ENCODE measurements at regions not wholly inside any gene's neighbourhood (a gene's known extent, or its start where the extent isn't known, plus 50 kb on each side); places are given as distances from the start of the nearest gene placed in this dataset.
"Not testable (repeated sequence)": the region's sequence is repeated elsewhere in the genome, so short reads cannot be mapped to it uniquely, and the experiment has no call there.

DNA sequence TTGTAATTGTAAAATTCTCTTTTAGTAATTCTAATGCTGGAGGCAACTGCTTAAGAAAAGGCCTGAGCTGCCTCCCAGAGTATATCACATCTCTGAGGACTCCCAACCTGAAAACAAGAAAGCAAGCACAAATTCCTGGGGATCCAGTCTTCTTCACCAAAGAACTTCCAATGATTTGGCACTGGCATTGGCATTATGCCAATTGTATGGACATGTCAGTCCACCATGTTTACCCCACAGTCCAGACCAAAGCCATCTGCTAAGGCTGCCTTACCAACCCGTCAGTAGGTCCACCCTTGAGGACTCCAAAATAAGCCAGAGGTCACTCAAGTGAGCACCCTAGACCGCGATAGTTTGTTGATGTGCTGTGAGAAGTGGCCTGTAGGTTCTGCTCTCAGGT, 263.1 kb downstream of the RND3 start:
- no peak overlapping the region for H3K27ac ChIP-seq
- no peak for DNase-seq (ENCODE audit: low read depth, low spot score)

DNA sequence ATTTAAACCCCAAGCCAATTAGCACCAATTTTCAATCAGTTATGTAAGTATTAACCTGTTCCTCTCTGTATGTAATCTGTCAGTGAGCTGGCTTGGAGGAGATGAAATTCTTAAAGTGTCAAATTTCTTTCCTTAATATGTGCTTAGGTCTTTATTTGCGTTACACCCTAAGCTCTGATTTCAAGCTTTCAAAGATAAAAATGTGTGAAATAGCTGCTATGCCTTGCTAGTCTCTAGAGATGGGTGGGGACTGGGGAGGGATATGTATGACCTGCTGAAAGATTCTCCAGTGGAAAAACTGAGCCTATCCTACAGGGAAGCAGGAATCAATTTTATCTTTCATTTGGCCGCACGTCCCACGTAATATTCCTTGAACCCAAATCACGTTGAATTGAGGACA, 264.5 kb downstream of the RND3 start:
- H3K27ac ChIP-seq: no peak overlapping the region
- DNase-seq (ENCODE audit: low read depth, low spot score): no peak

DNA sequence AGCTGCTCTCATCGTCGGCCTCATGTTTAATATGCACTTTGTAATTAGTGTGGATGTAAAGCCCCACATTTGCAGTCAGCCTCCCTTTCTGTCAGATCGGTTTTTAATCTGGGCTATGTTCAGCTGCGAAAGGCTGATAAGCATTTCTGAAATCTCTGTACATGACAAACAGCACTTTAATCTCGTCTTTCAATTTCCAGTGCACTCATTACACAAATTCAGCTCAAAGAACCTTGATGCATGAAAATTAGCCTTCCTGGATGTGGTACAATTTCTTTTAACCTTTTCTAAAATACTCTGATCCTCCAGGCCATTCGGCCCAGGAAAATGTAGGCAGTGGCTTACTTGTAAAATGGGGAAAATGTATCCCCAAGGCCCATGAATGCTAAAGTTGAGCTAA, 265.1 kb downstream of the RND3 start:
- no peak overlapping the region for H3K27ac ChIP-seq
- no peak for DNase-seq (ENCODE audit: low read depth, low spot score)

DNA sequence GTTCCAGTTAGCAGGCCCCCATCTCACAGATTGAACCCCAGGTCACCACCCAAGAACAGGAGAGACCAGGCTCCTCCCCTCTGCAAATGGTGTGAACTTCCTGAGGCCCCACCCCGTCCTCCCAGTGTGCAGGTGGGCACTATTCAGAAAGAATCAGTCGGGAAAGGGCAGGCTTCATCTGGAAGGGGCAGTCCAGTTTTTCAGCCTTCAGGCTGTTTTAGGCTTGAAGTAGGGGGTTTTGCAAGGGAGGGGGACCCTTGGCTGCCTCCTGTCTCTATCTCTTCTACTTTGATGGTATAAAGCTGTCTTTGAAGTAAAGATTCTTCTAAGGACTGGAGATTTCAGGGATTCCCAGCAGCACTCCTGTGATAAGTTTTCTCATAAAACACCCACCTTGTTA, 267.6 kb downstream of the RND3 start:
- no peak for DNase-seq (ENCODE audit: low read depth, low spot score)
- H3K27ac ChIP-seq: no peak overlapping the region

DNA sequence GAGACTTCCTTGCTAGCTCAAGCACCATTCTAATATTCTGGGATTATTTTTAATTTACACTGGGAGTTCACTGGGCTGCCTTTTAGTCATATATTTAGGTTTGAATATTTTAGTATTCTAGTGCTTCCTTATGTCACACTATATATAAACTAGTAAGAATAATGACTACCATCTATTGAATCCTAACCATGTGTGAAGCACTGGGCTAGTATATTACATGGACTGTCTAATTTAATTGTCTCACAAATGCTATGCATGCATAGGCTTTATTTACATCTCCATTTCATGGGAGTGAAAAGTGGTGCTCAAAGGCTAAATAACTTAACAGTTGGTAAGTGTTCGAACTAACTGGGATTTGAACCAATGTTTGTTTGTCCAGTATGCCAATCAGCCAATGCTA, 272.4 kb downstream of the RND3 start:
- H3K27ac ChIP-seq: no peak overlapping the region

DNA sequence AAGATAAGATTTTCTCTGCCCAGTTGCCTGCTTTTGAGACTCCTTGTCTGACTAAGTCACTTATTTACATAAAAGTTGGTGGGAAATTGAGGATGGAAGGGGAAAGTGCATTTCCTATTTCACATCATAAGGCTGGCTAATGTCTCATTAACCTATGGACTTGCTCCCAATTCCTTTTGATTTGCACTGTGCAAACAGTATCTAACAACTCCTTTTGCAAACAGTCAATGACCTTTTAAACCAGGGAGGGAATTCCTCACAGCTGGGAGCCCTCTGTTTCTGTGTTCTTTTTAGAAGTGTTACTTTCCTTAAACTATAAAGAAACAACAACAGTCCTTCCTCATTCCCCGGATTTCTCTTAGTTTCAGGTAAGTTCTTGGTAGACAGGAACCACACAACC, 272.8 kb downstream of the RND3 start:
- H3K27ac ChIP-seq: no peak overlapping the region
- DNase-seq (ENCODE audit: low read depth, low spot score): no peak

More for the DNA sequence above, 272.4 kb downstream of the RND3 start:
- no peak for DNase-seq (ENCODE audit: low read depth, low spot score)

DNA sequence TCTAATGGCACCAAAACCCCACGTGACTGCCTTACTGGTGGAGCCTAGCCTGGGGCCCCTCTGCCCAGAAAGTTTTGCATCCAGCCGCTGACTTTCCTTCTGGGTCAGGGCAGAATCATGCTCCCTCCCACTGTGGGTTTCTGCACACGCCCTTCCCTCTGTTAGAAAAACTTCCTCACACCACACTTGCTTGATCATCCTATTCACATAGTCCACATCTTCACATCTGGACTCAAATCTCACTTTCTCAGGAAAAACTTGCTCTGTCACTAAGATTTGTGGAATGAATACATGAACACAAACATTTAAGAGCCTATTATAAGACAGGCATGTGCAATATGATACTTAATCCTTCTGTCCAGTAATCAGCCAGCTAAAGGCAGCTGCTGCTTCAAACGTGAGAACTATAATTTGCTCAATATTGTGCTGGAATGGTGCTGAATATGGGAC, 274.7 kb downstream of the RND3 start:
- no peak for DNase-seq (ENCODE audit: low read depth, low spot score)
- H3K27ac ChIP-seq: no peak overlapping the region

DNA sequence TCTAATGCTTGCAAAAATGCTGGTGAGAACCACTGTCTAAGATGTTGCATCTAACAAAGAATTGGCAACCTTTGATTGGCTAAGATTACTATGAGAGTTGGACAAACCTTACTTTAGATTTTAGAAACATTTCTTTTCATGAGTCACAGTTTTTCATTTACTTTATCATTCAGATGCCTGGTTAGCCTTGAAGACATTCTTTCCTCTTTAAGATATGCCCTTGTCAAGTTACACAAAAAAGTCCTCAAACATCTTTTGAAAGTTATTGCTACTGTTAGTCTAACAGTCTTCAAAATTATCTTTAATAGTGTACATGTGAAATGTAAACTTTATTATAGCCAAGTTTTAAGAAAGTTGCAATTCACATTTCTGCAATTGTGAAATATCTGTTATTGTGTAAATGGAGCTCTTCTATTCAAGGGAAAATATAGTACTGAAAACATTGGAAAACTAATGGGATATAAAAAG, 276.3 kb downstream of the RND3 start:
- no peak for DNase-seq (ENCODE audit: low read depth, low spot score)
- H3K27ac ChIP-seq: no peak overlapping the region

DNA sequence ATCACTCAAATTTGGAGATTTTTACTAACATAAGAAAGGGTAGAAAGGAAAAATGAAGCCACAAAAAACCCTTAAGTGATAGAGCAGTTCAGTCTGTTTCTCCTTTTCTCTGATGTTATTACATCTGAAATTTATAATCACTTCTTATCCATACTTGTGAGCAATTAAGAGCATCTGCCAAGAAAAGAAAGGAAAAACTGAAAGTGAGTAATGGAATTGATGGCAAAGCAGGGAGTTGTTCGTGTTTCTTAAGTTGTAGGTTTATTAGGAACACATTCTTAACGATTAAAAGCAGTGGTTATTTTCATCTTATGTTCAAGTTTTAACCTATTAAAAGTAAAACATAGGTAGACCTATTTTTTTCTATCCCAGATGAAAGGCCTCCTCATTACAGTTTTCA, 277.7 kb downstream of the RND3 start:
- DNase-seq (ENCODE audit: low read depth, low spot score): no peak
- no peak overlapping the region for H3K27ac ChIP-seq

DNA sequence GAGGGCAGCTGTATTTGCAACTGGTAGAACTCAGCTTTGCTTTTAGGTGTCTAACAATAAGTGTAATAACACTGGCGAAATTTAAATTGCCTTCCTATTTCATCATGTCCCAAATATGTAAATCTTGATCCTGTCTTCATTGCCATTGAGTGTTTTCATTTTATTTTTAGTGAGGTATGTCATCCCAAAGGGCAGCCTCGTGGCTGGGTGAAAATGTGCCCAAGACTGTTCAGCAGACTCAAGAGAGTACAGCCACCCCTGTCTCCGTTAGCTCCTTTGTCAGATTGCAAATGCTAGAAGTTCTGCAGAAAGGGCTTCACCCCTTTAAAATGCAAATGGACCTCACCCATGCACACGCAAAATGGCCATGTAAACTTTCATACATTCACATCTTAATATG, 278.8 kb downstream of the RND3 start:
- no peak overlapping the region for H3K27ac ChIP-seq
- DNase-seq (ENCODE audit: low read depth, low spot score): no peak

DNA sequence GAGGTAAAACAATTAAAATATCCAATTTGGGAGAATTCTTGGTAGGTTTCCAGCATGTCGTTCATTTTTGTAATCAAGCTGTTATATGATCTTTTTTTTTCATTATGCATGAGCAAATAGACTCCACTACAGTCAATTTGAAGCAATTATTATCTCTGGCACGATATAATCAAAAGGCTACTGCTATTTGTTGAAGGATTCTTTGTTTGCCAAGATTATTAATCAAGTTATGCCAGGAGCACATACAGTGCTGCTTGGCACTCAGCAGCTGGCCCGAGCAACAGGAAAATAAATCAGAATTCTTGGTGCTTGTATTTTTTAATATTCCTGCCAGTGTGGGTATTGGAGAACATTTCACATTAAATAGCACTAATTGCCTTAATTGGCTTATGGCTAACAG, 279.5 kb downstream of the RND3 start:
- no peak overlapping the region for H3K27ac ChIP-seq
- no peak for DNase-seq (ENCODE audit: low read depth, low spot score)

DNA sequence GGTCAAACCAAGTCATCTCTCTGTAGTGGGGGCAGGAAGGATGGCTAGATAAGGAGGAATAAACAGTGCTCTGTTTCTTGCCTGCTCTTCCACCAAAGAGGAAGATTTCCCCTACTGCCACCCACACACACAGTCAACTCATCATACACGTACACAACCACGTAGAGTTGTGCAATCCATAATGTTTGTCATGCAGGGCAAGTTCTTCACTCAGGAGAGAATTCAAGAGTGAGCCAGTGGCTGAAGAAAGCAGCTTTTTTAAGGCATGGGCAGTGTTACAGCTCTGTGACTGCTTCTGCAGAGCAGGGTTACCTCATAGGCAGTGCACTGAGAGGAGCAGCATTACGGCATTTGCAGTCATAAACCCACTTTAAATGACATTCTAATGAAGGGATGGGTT, 283.0 kb downstream of the RND3 start:
- no peak overlapping the region for H3K27ac ChIP-seq
- peak; percentile 78 for DNase-seq (ENCODE audit: low read depth, low spot score)

DNA sequence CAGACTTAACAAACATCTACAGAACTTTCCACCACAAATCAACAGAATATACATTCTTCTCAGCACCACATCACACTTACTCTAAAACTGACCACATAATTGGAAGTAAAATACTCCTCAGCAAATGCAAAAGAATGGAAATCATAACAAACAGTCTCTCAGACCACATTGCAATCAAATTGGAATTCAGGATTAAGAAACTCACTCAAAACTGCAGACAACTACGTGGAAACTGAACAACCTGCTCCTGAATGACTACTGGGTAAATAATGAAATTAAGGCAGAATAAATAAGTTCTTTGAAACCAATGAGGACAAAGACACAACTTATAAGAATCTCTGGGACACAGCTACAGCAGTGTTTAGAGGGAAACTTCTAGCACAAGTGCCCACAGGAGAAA, 292.7 kb downstream of the RND3 start:
- H3K27ac ChIP-seq; DNase-seq (ENCODE audit: low read depth, low spot score): not testable (repeated sequence)

DNA sequence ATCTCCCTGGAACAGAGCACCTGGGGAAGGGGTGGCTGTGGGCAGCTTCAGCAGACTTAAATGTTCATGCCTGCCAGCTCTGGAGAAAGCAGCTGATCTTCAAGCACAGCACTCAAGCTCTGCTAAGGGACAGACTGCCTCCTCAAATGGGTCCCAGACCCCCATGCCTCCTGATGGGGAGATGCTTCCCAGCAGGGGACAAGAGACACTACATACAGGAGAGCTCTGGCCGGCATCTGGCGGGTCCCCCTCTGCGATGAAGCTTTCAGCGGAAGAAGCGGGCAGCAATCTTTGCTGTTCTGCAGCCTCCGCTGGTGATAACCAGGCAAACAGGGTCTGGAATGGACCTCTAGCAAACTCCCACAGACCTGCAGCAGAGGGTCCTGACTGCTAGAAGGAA, 294.8 kb downstream of the RND3 start:
- no peak overlapping the region for H3K27ac ChIP-seq
- DNase-seq (ENCODE audit: low read depth, low spot score): no peak

DNA sequence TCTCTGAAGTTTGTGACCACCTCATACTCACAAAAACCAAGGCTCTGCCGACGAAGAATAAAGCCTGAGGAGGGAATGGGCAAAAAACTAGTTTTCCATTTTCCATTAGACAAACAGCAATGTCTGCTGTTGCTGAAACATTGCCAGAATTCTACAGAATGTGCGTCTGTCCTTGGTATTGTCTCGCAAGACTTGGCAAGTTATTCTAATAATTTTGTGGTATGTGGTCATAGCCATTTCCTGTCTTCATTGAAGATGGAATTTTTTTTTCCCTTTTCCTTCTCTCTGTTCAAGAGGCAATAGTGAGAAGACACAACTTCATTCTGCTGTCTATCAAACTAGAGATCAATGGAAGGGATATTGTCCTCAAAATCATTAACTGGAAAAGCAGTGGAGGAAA, 296.1 kb downstream of the RND3 start:
- DNase-seq (ENCODE audit: low read depth, low spot score): no peak
- H3K27ac ChIP-seq: peak overlapping the region; percentile 25

DNA sequence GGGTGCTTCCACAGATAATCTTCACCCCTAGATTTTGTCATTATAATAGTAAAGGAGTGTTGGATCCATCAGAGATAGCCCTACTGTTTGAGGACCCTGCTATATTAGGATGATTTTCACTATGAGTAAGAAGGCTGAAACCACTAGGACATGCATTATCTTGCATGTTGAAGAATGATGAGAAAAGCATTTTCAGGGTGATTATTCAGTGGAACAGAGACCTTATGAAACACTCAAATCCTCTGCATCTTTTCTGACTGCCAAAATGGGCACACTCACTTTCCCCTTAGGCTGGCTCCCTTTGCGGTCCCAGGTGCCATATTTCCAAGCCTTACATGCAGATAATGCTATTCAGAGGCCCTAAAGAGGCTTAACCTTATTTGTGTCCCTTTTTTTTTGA, 296.9 kb downstream of the RND3 start:
- peak overlapping the region; percentile 25 for H3K27ac ChIP-seq
- DNase-seq (ENCODE audit: low read depth, low spot score): no peak

DNA sequence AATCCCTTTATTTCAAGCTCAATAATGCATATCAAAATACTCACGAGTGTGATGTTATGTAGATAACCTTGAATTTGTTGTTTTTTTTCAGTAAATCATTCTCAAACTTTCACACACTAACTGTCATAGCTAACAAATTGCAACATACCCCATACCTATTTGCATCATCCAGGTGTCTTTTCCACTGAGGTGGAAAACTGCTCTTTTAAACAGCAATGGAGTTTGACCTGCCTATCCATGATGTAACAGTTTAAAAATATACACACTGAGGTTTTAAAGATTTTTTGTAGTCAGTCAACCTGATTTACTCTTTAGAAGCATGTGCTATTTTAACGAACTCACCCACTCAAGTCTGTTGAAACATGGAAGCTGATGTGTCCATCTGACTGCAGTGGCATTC, 298.7 kb downstream of the RND3 start:
- DNase-seq (ENCODE audit: low read depth, low spot score): no peak
- H3K27ac ChIP-seq: peak overlapping the region; percentile 14

DNA sequence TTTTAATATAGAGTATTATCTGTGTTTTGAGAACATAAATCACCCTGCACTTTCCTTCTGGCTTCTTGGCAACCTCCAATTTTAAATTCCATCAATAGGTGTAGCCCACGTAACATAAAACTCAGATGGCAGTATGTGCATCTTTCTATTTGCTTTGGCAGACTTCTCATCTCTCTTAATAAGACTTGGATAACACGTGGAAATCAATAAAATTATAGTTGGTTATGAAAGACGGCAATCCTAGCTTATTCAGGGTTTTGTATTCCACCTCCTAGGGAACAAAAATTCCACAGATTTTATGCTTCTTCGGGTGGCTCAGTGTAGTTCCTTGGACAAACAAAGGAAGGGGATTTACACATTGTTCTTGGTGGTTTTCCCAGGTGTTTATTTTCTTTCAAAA, 299.3 kb downstream of the RND3 start:
- no peak for DNase-seq (ENCODE audit: low read depth, low spot score)
- peak overlapping the region; percentile 14 for H3K27ac ChIP-seq

DNA sequence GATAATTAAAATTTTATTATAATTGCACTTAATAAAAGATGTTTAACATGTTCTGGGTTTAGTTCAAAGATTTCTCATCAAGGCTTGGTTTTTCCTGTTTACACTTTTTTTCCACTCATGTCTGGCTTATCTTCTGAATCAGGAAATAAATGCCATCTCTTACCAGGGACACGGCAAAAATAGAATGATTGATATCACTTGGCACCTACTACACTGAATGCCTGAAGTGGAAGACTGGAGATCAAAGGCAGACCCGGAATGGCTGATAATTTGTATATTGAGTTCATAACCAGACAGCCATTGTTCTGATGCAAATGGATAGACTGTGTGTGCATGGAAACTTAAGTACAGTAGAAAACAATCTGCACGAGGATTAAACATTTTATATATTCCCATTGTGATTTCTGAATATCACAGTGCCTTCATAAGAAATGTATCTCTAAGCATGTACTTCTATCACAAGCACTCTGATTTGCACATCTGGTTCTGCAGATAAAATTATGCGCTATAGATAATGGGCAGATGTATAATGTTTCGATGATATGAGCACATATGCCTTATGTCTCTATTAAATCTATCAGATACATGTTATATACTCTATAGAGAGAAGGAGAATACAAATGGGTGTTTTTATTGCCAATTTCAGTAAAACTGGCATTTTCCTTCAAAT, 304.8 kb downstream of the RND3 start:
- DNase-seq (ENCODE audit: low read depth, low spot score): no peak
- H3K27ac ChIP-seq: no peak overlapping the region

DNA sequence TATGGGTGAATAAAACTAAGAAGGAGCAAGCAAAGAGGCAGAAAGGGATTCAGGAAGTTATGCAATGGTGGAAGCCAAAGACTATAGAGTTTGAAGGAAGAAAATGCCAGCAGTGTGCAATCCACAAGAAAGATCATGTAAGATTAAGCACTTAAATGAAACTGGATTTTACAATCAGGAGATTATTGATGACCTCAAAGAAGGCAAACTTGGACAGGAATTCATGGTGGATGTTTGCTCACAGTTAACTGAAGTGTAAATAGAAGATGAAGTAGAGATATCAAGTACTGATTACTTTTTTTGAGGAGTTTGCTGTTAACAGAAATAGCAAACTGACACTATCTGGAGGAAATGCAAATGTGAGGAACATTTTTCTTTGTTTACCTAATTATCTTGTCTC, 308.9 kb downstream of the RND3 start:
- DNase-seq (ENCODE audit: low read depth, low spot score): no peak
- H3K27ac ChIP-seq: no peak overlapping the region

DNA sequence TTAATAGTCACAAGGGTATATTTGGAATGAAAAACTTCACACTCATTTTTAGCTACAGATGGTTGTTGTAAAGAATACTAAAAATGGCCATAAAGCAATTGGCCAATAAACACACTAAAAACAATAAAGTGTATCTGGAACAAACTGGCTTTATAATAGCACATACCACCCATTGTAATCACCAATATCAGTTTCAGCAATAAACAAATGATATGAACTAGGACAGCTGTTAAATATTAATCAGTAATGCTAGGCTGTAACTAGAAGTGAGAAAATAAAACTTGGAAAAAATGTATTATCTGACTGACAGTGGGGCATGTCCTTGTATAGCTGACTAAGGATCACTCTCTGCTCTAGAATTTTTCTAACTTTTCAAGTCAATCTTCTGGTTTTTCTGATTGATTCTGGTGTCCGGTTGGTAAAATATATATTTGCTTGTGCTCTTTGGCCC, 312.5 kb downstream of the RND3 start:
- H3K27ac ChIP-seq: no peak overlapping the region
- DNase-seq (ENCODE audit: low read depth, low spot score): no peak

DNA sequence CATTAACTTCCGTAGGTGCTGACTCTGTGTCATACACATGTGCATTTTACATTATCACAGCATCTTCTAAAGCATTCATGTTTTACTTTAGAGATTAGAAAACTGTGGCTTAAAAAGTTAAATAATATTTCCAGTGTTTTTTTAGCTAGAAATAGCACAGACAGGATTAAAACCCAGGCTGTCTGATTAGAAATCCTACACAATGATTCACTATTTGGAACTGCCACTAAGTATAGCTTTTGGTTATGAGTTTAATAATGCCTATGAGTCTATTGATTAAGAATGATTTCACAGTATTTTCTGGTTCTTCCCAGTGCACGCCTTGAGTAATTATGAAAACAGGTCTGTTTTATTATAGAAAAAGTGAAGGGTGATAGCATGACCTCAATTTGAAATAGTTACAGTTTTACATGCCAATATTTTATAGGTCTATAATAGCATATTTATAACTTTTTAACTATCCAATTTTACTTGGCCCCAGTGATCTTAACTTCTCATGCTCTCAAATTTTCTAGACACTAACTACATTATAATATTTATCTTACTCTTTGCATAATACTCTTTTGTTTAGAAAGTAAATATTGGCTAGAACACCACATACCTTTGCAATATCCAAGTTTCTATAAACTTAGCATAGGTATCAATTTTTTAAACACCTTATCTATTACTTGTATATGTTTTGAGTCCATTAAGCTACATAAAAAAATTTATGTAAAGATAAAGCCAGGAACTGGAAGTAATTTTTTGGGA, 313.2 kb downstream of the RND3 start:
- DNase-seq (ENCODE audit: low read depth, low spot score): no peak
- no peak overlapping the region for H3K27ac ChIP-seq

All from epithelial cell of prostate (primary cell).